SK-N-MC (cell line): ENCODE measurements at regions not wholly inside any gene's neighbourhood (a gene's known extent, or its start where the extent isn't known, plus 50 kb on each side); places are given as distances from the start of the nearest gene placed in this dataset.

Experiments
- EZH2 ChIP-seq: fragments of 200-600 bp; sonication (generic); IDR thresholded peaks from one replicate; pipeline ENCODE4 v1.6.1; 2017; ENCODE audit warnings: antibody characterized with exemption
- POLR2AphosphoS5 ChIP-seq: IDR thresholded peaks from 2 replicates; pipeline ENCODE4 v1.6.1; 2012; ENCODE audit warnings: mild to moderate bottlenecking, low read depth, low read length, borderline replicate concordance

DNA sequence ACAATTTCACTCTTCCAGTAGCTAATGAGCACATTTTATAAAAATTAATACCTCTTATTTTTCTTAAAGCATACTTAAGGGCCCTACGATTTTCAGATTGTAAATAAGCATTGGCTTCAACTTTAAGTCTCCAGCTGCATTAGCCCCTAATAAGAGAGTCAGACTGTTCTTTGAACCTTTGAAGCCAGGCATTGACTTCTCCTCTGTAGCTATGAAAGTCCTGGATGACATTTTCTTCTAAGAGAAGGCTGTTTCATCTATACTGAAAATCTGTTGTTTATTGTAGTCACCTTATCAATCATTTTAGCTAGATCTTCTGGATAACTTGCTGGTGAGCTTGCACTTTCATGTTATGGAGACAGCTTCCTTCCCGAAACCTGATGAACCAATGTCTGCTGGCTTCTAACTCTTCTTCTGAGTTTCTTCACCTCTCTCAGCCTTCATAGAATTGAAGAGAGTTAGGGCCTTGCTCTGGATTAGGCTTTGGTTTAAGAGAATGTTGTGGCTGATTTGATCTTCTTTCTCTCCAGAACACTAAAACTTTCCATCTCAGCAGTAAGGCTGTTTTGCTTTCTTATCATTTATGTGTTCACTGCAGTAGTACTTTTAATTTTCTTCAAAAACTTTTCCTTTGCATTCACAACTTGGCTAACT lies 377.1 kb upstream of the RGS6 start:
- TF ChIP-seq EZH2 (no peak), POLR2AphosphoS5 (no peak)
